Mesendoderm (in vitro differentiated cells): ENCODE measurements at regions not wholly inside any gene's neighbourhood (a gene's known extent, or its start where the extent isn't known, plus 50 kb on each side); places are given as distances from the start of the nearest gene placed in this dataset.
A peak's percentile ranks its signal among the peaks of the same experiment; 100 is the strongest.

Experiments
- DNase-seq: peaks from one replicate; pipeline ENCODE4 v3.0.0; 2013
- H2AK5ac ChIP-seq: 2 replicates; pipeline ENCODE4 v1.6.1; 2013; ENCODE audit warnings: low read length, inconsistent platforms
- H2BK120ac ChIP-seq: 2 replicates; pipeline ENCODE4 v1.6.1; 2013; ENCODE audit warnings: low read depth, mild to moderate bottlenecking, low read length, moderate library complexity, mixed read lengths
- H2BK15ac ChIP-seq: replicated peaks from 2 replicates; pipeline ENCODE4 v1.6.1; 2013; ENCODE audit warnings: low read depth, mild to moderate bottlenecking, moderate library complexity
- H2BK5ac ChIP-seq: 2 replicates; pipeline ENCODE4 v1.6.1; 2013; ENCODE audit warnings: low read length, inconsistent platforms
- H3K18ac ChIP-seq: 2 replicates; pipeline ENCODE4 v1.6.1; 2013; ENCODE audit warnings: mild to moderate bottlenecking, low read length, mixed read lengths
- H3K23ac ChIP-seq: one replicate; pipeline ENCODE4 v1.6.1; 2013; ENCODE audit warnings: low read length
- H3K27ac ChIP-seq: 2 replicates; pipeline ENCODE4 v1.5.1; 2013; ENCODE audit warnings: low read depth, mild to moderate bottlenecking, inconsistent platforms, low read length, moderate library complexity
- H3K27me3 ChIP-seq: 2 replicates; pipeline ENCODE4 v1.6.1; 2013; ENCODE audit warnings: low read length, control low read depth, mild to moderate bottlenecking, inconsistent platforms; ENCODE audit not compliant: insufficient read depth, poor library complexity
- H3K36me3 ChIP-seq: 2 replicates; pipeline ENCODE4 v1.6.1; 2013; ENCODE audit warnings: low read length, inconsistent platforms; ENCODE audit not compliant: control insufficient read depth, insufficient read depth
- H3K4ac ChIP-seq: one replicate; pipeline ENCODE4 v1.6.1; 2013; ENCODE audit warnings: low read depth, mild to moderate bottlenecking, low read length, moderate library complexity
- H3K4me1 ChIP-seq: 2 replicates; pipeline ENCODE4 v1.6.1; 2013; ENCODE audit warnings: low read depth, low read length, inconsistent platforms; ENCODE audit not compliant: control insufficient read depth
- H3K4me2 ChIP-seq: 2 replicates; pipeline ENCODE4 v1.6.1; 2013; ENCODE audit warnings: low read length
- H3K4me3 ChIP-seq: 2 replicates; pipeline ENCODE4 v1.5.1; 2013; ENCODE audit warnings: mild to moderate bottlenecking, low read length
- H3K56ac ChIP-seq: one replicate; pipeline ENCODE4 v1.6.1; 2013; ENCODE audit warnings: low read length
- H3K79me1 ChIP-seq: 2 replicates; pipeline ENCODE4 v1.6.1; 2013; ENCODE audit warnings: low read length, inconsistent platforms
- H3K79me2 ChIP-seq: 2 replicates; pipeline ENCODE4 v1.6.1; 2013; ENCODE audit warnings: mild to moderate bottlenecking, low read length; ENCODE audit not compliant: control insufficient read depth, insufficient read depth
- H3K9ac ChIP-seq: 2 replicates; pipeline ENCODE4 v1.6.1; 2013; ENCODE audit warnings: low read length, inconsistent platforms
- H4K5ac ChIP-seq: one replicate; pipeline ENCODE4 v1.6.1; 2013; ENCODE audit warnings: low read length
- H4K8ac ChIP-seq: one replicate; pipeline ENCODE4 v1.6.1; 2013; ENCODE audit warnings: low read depth, mild to moderate bottlenecking, control low read depth, low read length, moderate library complexity
- WGBS: extraction: QIAGEN DNeasy Blood & Tissue Kit; methylation state at CpG from one replicate; pipeline ENCODE4 v1.1.7; 2013; ENCODE audit warnings: low lambda C conversion rate, missing lambda C conversion rate; ENCODE audit not compliant: insufficient coverage; ENCODE audit errors: extremely low coverage; 5-methylcytosine and 5-hydroxymethylcytosine counted together

GRCh38 chr6:156024339-156024738, 568.7 kb upstream of the NOX3 start:
- H3K56ac ChIP-seq, result no peak overlapping the region
- H2BK120ac ChIP-seq, result no peak overlapping the region
- H2AK5ac ChIP-seq, result no peak overlapping the region
- no peak overlapping the region for H3K23ac ChIP-seq
- no peak overlapping the region for H3K4me3 ChIP-seq
- no peak overlapping the region for H3K27ac ChIP-seq
- DNase-seq, result no peak
- no peaks in the 10 kb centered on the region for H3K36me3 ChIP-seq
- no peak overlapping the region for H3K4me2 ChIP-seq
- no peaks in the 10 kb centered on the region for H3K27me3 ChIP-seq
- H2BK5ac ChIP-seq, result no peak overlapping the region
- H4K8ac ChIP-seq, result no peak overlapping the region
- no peaks in the 10 kb centered on the region for H3K4me1 ChIP-seq
- no peaks in the 10 kb centered on the region for H3K79me1 ChIP-seq
- no peak overlapping the region for H4K5ac ChIP-seq
- H2BK15ac ChIP-seq, result no peak overlapping the region
- no peak overlapping the region for H3K18ac ChIP-seq
- H3K4ac ChIP-seq, result no peak overlapping the region
- no peaks in the 10 kb centered on the region for H3K79me2 ChIP-seq
- no peak overlapping the region for H3K9ac ChIP-seq
- WGBS, result no CpG with 5 or more reads among the region's 5 CpGs

GRCh38 chr6:156021746-156022396, 566.2 kb upstream of the NOX3 start:
- Histone ChIP-seq H3K56ac (no peak overlapping the region), H3K27ac (no peak overlapping the region), H3K79me1 (no peaks in the 10 kb centered on the region), H3K79me2 (no peaks in the 10 kb centered on the region), H2BK15ac (no peak overlapping the region), H3K27me3 (no peaks in the 10 kb centered on the region), H3K9ac (no peak overlapping the region), H2BK120ac (no peak overlapping the region), H4K8ac (no peak overlapping the region), H3K18ac (no peak overlapping the region), H3K4ac (no peak overlapping the region), H2AK5ac (no peak overlapping the region), H3K23ac (no peak overlapping the region), H3K4me2 (no peak overlapping the region), H4K5ac (no peak overlapping the region), H2BK5ac (no peak overlapping the region), H3K4me1 (no peaks in the 10 kb centered on the region), H3K36me3 (no peaks in the 10 kb centered on the region), H3K4me3 (no peak overlapping the region)
- no CpG with 5 or more reads among the region's 6 CpGs for WGBS
- DNase-seq, result no peak

GRCh38 chr6:156017838-156018237, 562.2 kb upstream of the NOX3 start:
- Histone ChIP-seq H3K4me3 (no peak overlapping the region), H3K4ac (no peak overlapping the region), H3K27ac (no peak overlapping the region), H3K79me2 (no peaks in the 10 kb centered on the region), H2BK5ac (no peak overlapping the region), H4K8ac (no peak overlapping the region), H2AK5ac (no peak overlapping the region), H2BK120ac (no peak overlapping the region), H3K36me3 (no peaks in the 10 kb centered on the region), H2BK15ac (no peak overlapping the region), H3K23ac (no peak overlapping the region), H3K4me1 (no peaks in the 10 kb centered on the region), H3K56ac (no peak overlapping the region), H3K18ac (no peak overlapping the region), H3K27me3 (no peaks in the 10 kb centered on the region), H3K79me1 (no peaks in the 10 kb centered on the region), H3K9ac (no peak overlapping the region), H4K5ac (no peak overlapping the region), H3K4me2 (no peak overlapping the region)
- WGBS, result no CpG with 5 or more reads among the region's 3 CpGs
- DNase-seq, result peak; percentile 17

- Histone ChIP-seq H4K8ac (no peak overlapping the region), H3K4me3 (no peak overlapping the region), H3K56ac (no peak overlapping the region), H3K36me3 (no peaks in the 10 kb centered on the region), H3K4ac (no peak overlapping the region), H2AK5ac (no peak overlapping the region), H3K9ac (no peak overlapping the region), H3K23ac (no peak overlapping the region), H3K27me3 (no peaks in the 10 kb centered on the region), H3K79me1 (no peaks in the 10 kb centered on the region), H3K79me2 (no peaks in the 10 kb centered on the region), H3K4me1 (no peaks in the 10 kb centered on the region), H4K5ac (no peak overlapping the region), H2BK120ac (no peak overlapping the region), H3K18ac (no peak overlapping the region), H3K27ac (no peak overlapping the region), H2BK15ac (no peak overlapping the region), H2BK5ac (no peak overlapping the region), H3K4me2 (no peak overlapping the region)
- WGBS, result 100% methylated on average over 2 of the region's 7 CpGs
- no peak for DNase-seq
Observed at GRCh38 chr6:156016186-156016976, 560.7 kb upstream of the NOX3 start.

GRCh38 chr6:156013155-156013554, 557.5 kb upstream of the NOX3 start:
- H4K5ac ChIP-seq, result no peak overlapping the region
- H3K9ac ChIP-seq, result no peak overlapping the region
- H3K56ac ChIP-seq, result no peak overlapping the region
- no peak for DNase-seq
- H3K79me1 ChIP-seq, result no peaks in the 10 kb centered on the region
- no peak overlapping the region for H2BK120ac ChIP-seq
- no peak overlapping the region for H3K4ac ChIP-seq
- H3K4me1 ChIP-seq, result no peaks in the 10 kb centered on the region
- no peak overlapping the region for H2BK5ac ChIP-seq
- no peak overlapping the region for H3K4me2 ChIP-seq
- no peaks in the 10 kb centered on the region for H3K79me2 ChIP-seq
- no peak overlapping the region for H3K18ac ChIP-seq
- WGBS, result no CpG with 5 or more reads among the region's 4 CpGs
- no peak overlapping the region for H2AK5ac ChIP-seq
- H3K36me3 ChIP-seq, result no peaks in the 10 kb centered on the region
- no peak overlapping the region for H2BK15ac ChIP-seq
- H3K27me3 ChIP-seq, result no peaks in the 10 kb centered on the region
- H3K4me3 ChIP-seq, result no peak overlapping the region
- H3K27ac ChIP-seq, result no peak overlapping the region
- no peak overlapping the region for H3K23ac ChIP-seq
- no peak overlapping the region for H4K8ac ChIP-seq
